ENCODE measurements at regions not wholly inside any gene's neighbourhood (a gene's known extent, or its start where the extent isn't known, plus 50 kb on each side); places are given as distances from the start of the nearest gene placed in this dataset.

DNA sequence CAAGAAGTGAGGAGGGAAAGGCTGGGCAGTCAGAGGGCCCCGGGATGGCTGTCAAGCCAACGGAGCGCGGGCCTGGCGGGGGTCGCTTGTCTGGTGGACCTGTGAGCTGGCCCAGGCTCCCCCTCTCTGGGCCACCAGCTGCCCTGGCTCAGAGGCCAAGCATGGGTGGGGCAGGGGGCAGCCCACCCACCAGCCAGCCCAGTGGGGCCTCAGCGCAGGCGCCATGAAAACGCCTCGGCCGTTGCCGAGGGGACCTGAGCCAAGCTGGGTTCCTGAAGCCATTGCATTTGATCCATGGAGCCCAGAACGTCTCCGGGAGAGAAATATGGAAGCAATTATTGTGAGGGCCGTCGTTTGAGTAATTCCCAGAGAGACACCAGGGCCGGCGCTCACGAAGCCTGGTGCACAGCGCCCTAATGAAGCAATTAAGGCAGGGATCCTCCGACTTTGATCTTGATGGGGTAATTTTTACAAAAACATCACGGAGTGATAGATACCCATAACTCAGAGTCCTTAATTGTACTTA, 90.5 kb upstream of the TTC34 start:
- H3K4me1 Mint-ChIP-seq (ENCODE audit: low read depth), result no peaks in the 10 kb centered on the region

DNA sequence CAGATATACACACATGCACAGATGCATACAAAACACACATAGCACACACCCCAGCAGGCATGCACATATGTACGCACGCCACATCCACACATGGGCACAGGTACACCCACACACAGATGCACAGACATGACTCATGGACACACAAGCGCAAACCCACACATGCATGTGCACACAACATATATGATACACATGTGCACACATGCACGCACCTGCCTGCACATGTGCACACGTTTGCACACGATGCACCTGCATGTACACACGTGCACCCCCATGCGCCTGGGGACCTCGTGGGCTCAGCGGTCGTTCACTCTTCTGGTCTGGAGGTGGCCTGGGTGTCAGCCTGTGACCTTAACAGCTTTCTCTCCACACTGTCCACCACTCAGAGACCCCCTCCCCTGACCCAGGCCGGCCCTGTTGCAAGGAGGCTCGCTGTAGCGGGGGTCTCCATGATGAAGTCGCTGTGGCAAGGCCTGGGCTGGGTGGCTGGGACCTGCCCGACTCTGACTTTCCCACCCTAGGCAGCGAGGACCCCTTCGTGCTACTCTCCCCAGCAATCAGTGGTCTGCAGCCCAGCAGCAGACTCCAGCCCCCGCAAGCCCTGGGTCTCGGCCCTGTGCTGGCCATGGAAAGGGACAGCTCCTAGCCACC, 92.1 kb upstream of the TTC34 start:
- peaks cover 25% of the 10 kb centered on the region for H3K9me3 Mint-ChIP-seq (ENCODE audit: low read depth)
- H3K36me3 Mint-ChIP-seq (ENCODE audit: insufficient read depth), result peaks cover 3% of the 10 kb centered on the region
- H3K4me3 Mint-ChIP-seq (ENCODE audit: low read depth), result no peak overlapping the region
- TF ChIP-seq CTCF (IDR thresholded peaks at IDR 0.05; ENCODE audit: unreplicated experiment), result no peak
- no peaks in the 10 kb centered on the region for H3K27me3 Mint-ChIP-seq
- H3K27ac Mint-ChIP-seq, result no peak overlapping the region
- no peaks in the 10 kb centered on the region for H3K4me1 Mint-ChIP-seq (ENCODE audit: low read depth)
- DNase-seq (ENCODE audit: low spot score, unreplicated experiment), result no peak

More for the DNA sequence above, 90.5 kb upstream of the TTC34 start:
- Mint-ChIP-seq H3K36me3 (ENCODE audit: insufficient read depth) (peaks cover 3% of the 10 kb centered on the region), H3K9me3 (ENCODE audit: low read depth) (peaks cover 20% of the 10 kb centered on the region), H3K27ac (no peak overlapping the region), H3K27me3 (no peaks in the 10 kb centered on the region), H3K4me3 (ENCODE audit: low read depth) (no peak overlapping the region)
- TF ChIP-seq CTCF (IDR thresholded peaks at IDR 0.05; ENCODE audit: unreplicated experiment), result no peak
- no peak for DNase-seq (ENCODE audit: low spot score, unreplicated experiment)

DNA sequence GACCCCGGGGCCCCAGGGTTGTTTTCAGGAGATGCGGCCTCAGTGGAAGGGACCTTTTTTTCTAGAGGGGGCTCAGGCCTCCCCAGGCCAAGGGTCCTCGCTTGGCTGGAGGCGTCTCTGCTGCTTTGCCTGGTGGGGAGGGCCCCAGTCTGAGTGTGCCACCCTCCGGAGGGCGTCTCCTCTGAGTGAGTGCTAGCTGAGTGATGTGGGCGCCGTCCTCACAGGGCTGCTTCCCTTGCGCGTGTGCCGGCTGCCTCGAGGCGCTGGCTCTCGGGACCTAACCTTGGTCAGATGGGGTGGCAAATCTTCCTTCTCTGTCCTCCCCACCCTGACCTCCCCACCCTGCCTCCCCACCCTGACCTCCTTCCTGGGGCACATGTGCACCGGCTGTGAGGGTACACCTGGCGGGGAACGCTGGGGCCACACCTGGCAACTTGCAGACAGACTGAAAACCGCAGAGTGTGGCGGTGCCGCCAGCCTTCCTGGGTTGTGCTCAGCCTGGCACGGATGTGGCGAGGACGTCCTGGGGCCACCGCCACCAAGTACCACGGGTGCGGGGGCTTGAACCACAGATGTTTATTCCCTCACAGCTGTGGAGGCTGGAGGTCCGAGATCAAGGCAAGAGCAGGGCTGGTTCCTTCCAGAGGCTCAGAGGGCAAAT, 93.0 kb upstream of the TTC34 start:
- DNase-seq (ENCODE audit: low spot score, unreplicated experiment), result no peak
- peaks cover 23% of the 10 kb centered on the region for H3K9me3 Mint-ChIP-seq (ENCODE audit: low read depth)
- H3K27me3 Mint-ChIP-seq, result no peaks in the 10 kb centered on the region
- H3K4me3 Mint-ChIP-seq (ENCODE audit: low read depth), result no peak overlapping the region
- no peak for TF ChIP-seq CTCF (IDR thresholded peaks at IDR 0.05; ENCODE audit: unreplicated experiment)
- H3K4me1 Mint-ChIP-seq (ENCODE audit: low read depth), result no peaks in the 10 kb centered on the region
- H3K36me3 Mint-ChIP-seq (ENCODE audit: insufficient read depth), result peaks cover 4% of the 10 kb centered on the region
- no peak overlapping the region for H3K27ac Mint-ChIP-seq

- Mint-ChIP-seq H3K27ac (no peak overlapping the region), H3K27me3 (no peaks in the 10 kb centered on the region), H3K9me3 (ENCODE audit: low read depth) (peaks cover 32% of the 10 kb centered on the region), H3K4me1 (ENCODE audit: low read depth) (no peaks in the 10 kb centered on the region), H3K36me3 (ENCODE audit: insufficient read depth) (peaks cover 4% of the 10 kb centered on the region), H3K4me3 (ENCODE audit: low read depth) (no peak overlapping the region)
- TF ChIP-seq CTCF (IDR thresholded peaks at IDR 0.05; ENCODE audit: unreplicated experiment), result no peak
- no peak for DNase-seq (ENCODE audit: low spot score, unreplicated experiment)
Measured at GRCh38 chr1:2896824-2897223, 95.3 kb upstream of the TTC34 start.

DNA sequence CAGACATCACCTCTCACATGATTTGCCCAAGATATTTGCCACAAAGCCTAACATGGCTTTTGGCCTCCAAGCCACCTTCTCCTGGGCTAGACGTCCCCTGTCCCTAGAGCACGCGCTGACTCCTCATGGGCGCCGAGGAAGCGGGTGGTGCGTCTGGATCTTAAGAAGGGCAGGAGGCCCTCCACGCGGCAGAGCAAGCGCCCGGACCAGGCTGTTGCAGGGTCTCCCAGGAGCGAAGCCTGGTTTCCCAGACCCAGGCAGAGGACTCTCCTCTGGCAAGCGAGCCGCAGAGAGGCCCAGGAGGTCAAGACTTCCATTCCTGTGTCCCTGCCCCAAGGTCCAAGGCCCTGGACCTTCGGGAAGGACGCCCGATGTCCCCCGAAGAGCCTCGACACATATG, 101.7 kb upstream of the TTC34 start:
- Mint-ChIP-seq H3K4me3 (ENCODE audit: low read depth) (no peak overlapping the region), H3K36me3 (ENCODE audit: insufficient read depth) (peaks cover 6% of the 10 kb centered on the region), H3K27me3 (no peaks in the 10 kb centered on the region), H3K9me3 (ENCODE audit: low read depth) (peaks cover 36% of the 10 kb centered on the region), H3K4me1 (ENCODE audit: low read depth) (no peaks in the 10 kb centered on the region), H3K27ac (no peak overlapping the region)
- no peak for DNase-seq (ENCODE audit: low spot score, unreplicated experiment)
- no peak for TF ChIP-seq CTCF (IDR thresholded peaks at IDR 0.05; ENCODE audit: unreplicated experiment)
